OCI-LY7 (cell line): ENCODE measurements at regions not wholly inside any gene's neighbourhood (a gene's known extent, or its start where the extent isn't known, plus 50 kb on each side); places are given as distances from the start of the nearest gene placed in this dataset.

Source experiments
- EZH2phosphoT487 ChIP-seq: fragments of 200-600 bp; sonication (generic); IDR thresholded peaks from 2 replicates; pipeline ENCODE4 v1.6.1; 2018; ENCODE audit warnings: low read depth, borderline replicate concordance, mild to moderate bottlenecking, mixed run types, antibody characterized with exemption, low read length, moderate library complexity, mixed read lengths
- TF ChIP-seq, protein P1 (sequence below): fragments of 200-600 bp; sonication (generic); conservative IDR thresholded peaks from 2 replicates; pipeline ENCODE4 v1.5.1; 2014; ENCODE audit warnings: mild to moderate bottlenecking, antibody characterized with exemption, low read length, moderate library complexity, mixed read lengths

DNA sequence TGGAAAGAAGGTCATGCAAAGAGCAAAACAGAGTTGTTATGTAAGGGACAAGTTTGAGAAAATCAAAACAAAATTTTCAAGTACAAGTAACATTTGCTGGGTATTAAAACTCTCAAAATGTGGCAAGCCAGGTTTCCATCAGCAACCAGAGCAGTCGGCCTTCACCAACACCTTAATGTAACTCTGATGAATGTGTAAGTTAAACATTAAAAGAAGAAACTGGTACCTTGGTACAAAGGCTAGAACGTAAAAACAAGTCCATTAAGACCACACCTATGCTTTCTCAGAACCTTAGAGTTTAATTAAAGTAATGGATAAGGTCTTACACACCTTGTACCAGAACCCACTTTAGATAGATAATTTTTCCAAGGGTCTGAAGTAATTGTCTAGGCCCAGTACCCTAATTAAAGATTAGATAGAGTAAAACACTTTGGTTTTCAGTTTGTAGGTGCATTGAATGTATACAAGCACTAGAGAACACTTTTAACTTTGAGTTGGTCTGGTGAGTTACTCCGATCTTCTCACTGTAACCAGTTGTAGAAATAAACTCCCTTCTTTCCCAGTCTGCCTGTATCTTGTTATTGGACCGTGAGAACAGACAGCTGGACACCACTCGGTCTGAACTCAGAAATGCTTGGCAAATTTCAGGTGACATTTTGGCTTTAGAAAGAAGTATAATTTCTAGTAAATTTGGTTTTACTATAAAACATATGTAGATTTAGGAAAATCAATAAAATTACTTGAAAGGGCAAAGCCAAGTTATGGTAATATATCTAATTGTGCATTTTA lies 319.4 kb downstream of the HTR1B start:
- TF ChIP-seq, protein P1, sequence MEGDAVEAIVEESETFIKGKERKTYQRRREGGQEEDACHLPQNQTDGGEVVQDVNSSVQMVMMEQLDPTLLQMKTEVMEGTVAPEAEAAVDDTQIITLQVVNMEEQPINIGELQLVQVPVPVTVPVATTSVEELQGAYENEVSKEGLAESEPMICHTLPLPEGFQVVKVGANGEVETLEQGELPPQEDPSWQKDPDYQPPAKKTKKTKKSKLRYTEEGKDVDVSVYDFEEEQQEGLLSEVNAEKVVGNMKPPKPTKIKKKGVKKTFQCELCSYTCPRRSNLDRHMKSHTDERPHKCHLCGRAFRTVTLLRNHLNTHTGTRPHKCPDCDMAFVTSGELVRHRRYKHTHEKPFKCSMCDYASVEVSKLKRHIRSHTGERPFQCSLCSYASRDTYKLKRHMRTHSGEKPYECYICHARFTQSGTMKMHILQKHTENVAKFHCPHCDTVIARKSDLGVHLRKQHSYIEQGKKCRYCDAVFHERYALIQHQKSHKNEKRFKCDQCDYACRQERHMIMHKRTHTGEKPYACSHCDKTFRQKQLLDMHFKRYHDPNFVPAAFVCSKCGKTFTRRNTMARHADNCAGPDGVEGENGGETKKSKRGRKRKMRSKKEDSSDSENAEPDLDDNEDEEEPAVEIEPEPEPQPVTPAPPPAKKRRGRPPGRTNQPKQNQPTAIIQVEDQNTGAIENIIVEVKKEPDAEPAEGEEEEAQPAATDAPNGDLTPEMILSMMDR: no peak
- TF ChIP-seq EZH2phosphoT487: no peak
